Loucy (cell line): ENCODE measurements at regions not wholly inside any gene's neighbourhood (a gene's known extent, or its start where the extent isn't known, plus 50 kb on each side); places are given as distances from the start of the nearest gene placed in this dataset.

Source experiments
- H2AFZ ChIP-seq: fragments of 200-600 bp; sonication (generic); 2 replicates; pipeline ENCODE4 v1.6.0; 2016; ENCODE audit warnings: antibody characterized with exemption, mild to moderate bottlenecking, low read length, moderate library complexity
- H3F3A ChIP-seq: fragments of 200-600 bp; 2 replicates; pipeline ENCODE4 v1.6.0; 2016; ENCODE audit warnings: antibody characterized with exemption, low read depth, mild to moderate bottlenecking
- H3K27me3 ChIP-seq: fragments of 200-600 bp; sonication (generic); 2 replicates; pipeline ENCODE4 v1.6.1; 2014; ENCODE audit warnings: low read length, mild to moderate bottlenecking; ENCODE audit not compliant: insufficient read depth, poor library complexity, severe bottlenecking
- H3K36me3 ChIP-seq: fragments of 200-600 bp; sonication (generic); 2 replicates; pipeline ENCODE4 v1.6.1; 2016; ENCODE audit warnings: low read length; ENCODE audit not compliant: insufficient read depth
- H3K4me1 ChIP-seq: fragments of 200-600 bp; sonication (generic); 2 replicates; pipeline ENCODE4 v1.5.1; 2014; ENCODE audit warnings: low read length, mild to moderate bottlenecking; ENCODE audit not compliant: insufficient read depth, poor library complexity, severe bottlenecking
- H3K4me2 ChIP-seq: fragments of 200-600 bp; sonication (generic); 2 replicates; pipeline ENCODE4 v1.6.0; 2014; ENCODE audit warnings: antibody characterized with exemption, low read length, low read depth, mild to moderate bottlenecking; ENCODE audit not compliant: poor library complexity, severe bottlenecking
- H3K4me3 ChIP-seq: fragments of 200-600 bp; sonication (generic); 2 replicates; pipeline ENCODE4 v1.5.1; 2014; ENCODE audit warnings: low read length, mild to moderate bottlenecking, mixed read lengths; ENCODE audit not compliant: poor library complexity, severe bottlenecking
- H3K79me2 ChIP-seq: fragments of 200-600 bp; sonication (generic); 2 replicates; pipeline ENCODE4 v1.6.1; 2014; ENCODE audit warnings: low read length; ENCODE audit not compliant: insufficient read depth
- H3K9ac ChIP-seq: fragments of 200-600 bp; sonication (generic); 2 replicates; pipeline ENCODE4 v1.6.0; 2014; ENCODE audit warnings: mild to moderate bottlenecking, low read depth, low read length, moderate library complexity; ENCODE audit not compliant: poor library complexity, severe bottlenecking
- H3K9me2 ChIP-seq: fragments of 200-600 bp; sonication (generic); replicated peaks from 2 replicates; pipeline ENCODE4 v1.6.1; 2016; ENCODE audit warnings: low read depth, low read length, mixed read lengths
- H3K9me3 ChIP-seq: fragments of 200-600 bp; sonication (generic); 2 replicates; pipeline ENCODE4 v1.6.1; 2014; ENCODE audit warnings: mild to moderate bottlenecking, antibody characterized with exemption, low read length, low read depth; ENCODE audit not compliant: insufficient read depth
- H4K20me1 ChIP-seq: fragments of 200-600 bp; sonication (generic); 2 replicates; pipeline ENCODE4 v1.6.0; 2014; ENCODE audit warnings: antibody characterized with exemption, low read length, mild to moderate bottlenecking; ENCODE audit not compliant: insufficient read depth, poor library complexity, severe bottlenecking
- EZH2phosphoT487 ChIP-seq: fragments of 200-600 bp; IDR thresholded peaks from 2 replicates; pipeline ENCODE4 v1.6.1; 2018; ENCODE audit warnings: antibody characterized with exemption, mild to moderate bottlenecking, moderate library complexity, borderline replicate concordance
- TF ChIP-seq, protein P1 (sequence below): fragments of 200-600 bp; sonication (generic); conservative IDR thresholded peaks from 2 replicates; pipeline ENCODE4 v1.5.1; 2014; ENCODE audit warnings: mild to moderate bottlenecking, antibody characterized with exemption, low read length

DNA sequence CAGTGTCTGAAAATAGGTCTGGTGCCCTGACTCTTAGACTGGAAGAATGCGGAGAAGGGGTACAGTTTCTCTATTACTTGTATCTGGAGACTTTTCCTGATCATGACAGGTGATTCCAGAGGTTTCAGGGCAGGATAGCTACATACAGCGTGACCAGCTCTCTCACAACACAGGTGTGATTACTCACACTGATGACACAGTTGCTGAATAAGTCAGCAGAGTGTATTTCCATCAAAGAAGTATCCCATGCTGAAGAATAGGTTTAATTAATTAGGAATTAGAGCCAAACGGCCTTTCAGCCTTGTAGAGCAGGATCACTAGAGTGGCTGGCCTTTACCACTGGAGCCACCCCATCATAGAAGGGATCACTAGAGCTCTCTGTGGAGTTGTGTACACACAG is 298.6 kb downstream of the LMX1A start:
- no peaks in the 10 kb centered on the region for H3K36me3 ChIP-seq
- no peaks in the 10 kb centered on the region for H3K9me3 ChIP-seq
- no peak overlapping the region for H3K4me3 ChIP-seq
- TF ChIP-seq EZH2phosphoT487, result no peak
- TF ChIP-seq, protein P1, sequence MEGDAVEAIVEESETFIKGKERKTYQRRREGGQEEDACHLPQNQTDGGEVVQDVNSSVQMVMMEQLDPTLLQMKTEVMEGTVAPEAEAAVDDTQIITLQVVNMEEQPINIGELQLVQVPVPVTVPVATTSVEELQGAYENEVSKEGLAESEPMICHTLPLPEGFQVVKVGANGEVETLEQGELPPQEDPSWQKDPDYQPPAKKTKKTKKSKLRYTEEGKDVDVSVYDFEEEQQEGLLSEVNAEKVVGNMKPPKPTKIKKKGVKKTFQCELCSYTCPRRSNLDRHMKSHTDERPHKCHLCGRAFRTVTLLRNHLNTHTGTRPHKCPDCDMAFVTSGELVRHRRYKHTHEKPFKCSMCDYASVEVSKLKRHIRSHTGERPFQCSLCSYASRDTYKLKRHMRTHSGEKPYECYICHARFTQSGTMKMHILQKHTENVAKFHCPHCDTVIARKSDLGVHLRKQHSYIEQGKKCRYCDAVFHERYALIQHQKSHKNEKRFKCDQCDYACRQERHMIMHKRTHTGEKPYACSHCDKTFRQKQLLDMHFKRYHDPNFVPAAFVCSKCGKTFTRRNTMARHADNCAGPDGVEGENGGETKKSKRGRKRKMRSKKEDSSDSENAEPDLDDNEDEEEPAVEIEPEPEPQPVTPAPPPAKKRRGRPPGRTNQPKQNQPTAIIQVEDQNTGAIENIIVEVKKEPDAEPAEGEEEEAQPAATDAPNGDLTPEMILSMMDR, result no peak
- H3K4me2 ChIP-seq, result no peak overlapping the region
- no peak overlapping the region for H2AFZ ChIP-seq
- H3K27me3 ChIP-seq, result no peaks in the 10 kb centered on the region
- H3F3A ChIP-seq, result no peaks in the 10 kb centered on the region
- H3K79me2 ChIP-seq, result no peaks in the 10 kb centered on the region
- H3K9me2 ChIP-seq, result no peaks in the 10 kb centered on the region
- H4K20me1 ChIP-seq, result no peaks in the 10 kb centered on the region
- no peaks in the 10 kb centered on the region for H3K4me1 ChIP-seq
- no peak overlapping the region for H3K9ac ChIP-seq

DNA sequence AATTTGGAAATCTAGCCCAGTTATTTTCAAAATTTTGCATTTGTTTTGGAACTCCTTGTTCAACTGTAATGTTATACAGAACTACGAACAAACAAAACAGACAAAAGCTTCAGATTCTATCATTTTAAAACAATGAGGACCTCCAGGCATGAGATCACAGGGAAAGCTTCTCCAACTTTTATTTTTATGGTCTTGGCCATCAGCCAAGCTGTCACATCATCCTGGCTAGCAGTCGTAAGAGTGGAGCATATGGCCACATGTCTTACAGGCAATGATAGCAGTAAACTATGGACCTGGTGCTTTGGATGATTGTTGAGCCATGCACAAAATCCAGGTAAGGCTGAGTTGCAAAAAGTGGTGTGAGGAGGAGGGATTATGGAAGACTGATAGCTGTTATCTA is 299.6 kb downstream of the LMX1A start:
- no peak overlapping the region for H3K4me2 ChIP-seq
- H3K79me2 ChIP-seq, result no peaks in the 10 kb centered on the region
- no peaks in the 10 kb centered on the region for H3K9me2 ChIP-seq
- H3K9me3 ChIP-seq, result no peaks in the 10 kb centered on the region
- H3K27me3 ChIP-seq, result no peaks in the 10 kb centered on the region
- no peak overlapping the region for H3K9ac ChIP-seq
- H3K4me3 ChIP-seq, result no peak overlapping the region
- H3K36me3 ChIP-seq, result no peaks in the 10 kb centered on the region
- H2AFZ ChIP-seq, result no peak overlapping the region
- no peaks in the 10 kb centered on the region for H4K20me1 ChIP-seq
- no peaks in the 10 kb centered on the region for H3K4me1 ChIP-seq
- no peak for TF ChIP-seq EZH2phosphoT487
- TF ChIP-seq, protein P1, result no peak
- H3F3A ChIP-seq, result no peaks in the 10 kb centered on the region

- Histone ChIP-seq H3K36me3 (no peaks in the 10 kb centered on the region), H3K4me1 (no peaks in the 10 kb centered on the region), H3F3A (no peaks in the 10 kb centered on the region), H2AFZ (no peak overlapping the region), H3K9me3 (no peaks in the 10 kb centered on the region), H4K20me1 (no peaks in the 10 kb centered on the region), H3K4me2 (no peak overlapping the region), H3K79me2 (no peaks in the 10 kb centered on the region), H3K4me3 (no peak overlapping the region), H3K27me3 (no peaks in the 10 kb centered on the region), H3K9me2 (no peaks in the 10 kb centered on the region), H3K9ac (no peak overlapping the region)
- TF ChIP-seq, protein P1, result no peak
- no peak for TF ChIP-seq EZH2phosphoT487
These were observed 300.9 kb downstream of the LMX1A start for GRCh38 chr1:165055581-165055980.
